Astrocyte (in vitro differentiated cells and primary cell): ENCODE measurements at regions not wholly inside any gene's neighbourhood (a gene's known extent, or its start where the extent isn't known, plus 50 kb on each side); places are given as distances from the start of the nearest gene placed in this dataset.

Experiments used
- DNase-seq: peaks from one replicate; pipeline ENCODE4 v3.0.0-alpha.2; 2010; ENCODE audit warnings: low read depth
- FAIRE-seq: peaks from 2 replicates; lab custom pipeline; 2011; peaks lifted over from hg19 to GRCh38; lab: Jason Lieb, UNC
- H2AFZ ChIP-seq: 2 replicates; pipeline ENCODE4 v1.6.0; 2012; ENCODE audit warnings: low read depth, low read length, inconsistent platforms
- H3K27ac ChIP-seq: 2 replicates; pipeline ENCODE4 v1.5.1; 2011; ENCODE audit warnings: low read depth, low read length, inconsistent platforms
- H3K27me3 ChIP-seq: 2 replicates; pipeline ENCODE4 v1.6.0; 2011; ENCODE audit warnings: low read length, inconsistent platforms; ENCODE audit not compliant: insufficient read depth
- H3K36me3 ChIP-seq: 2 replicates; pipeline ENCODE4 v1.5.1; 2011; ENCODE audit warnings: low read length, inconsistent platforms; ENCODE audit not compliant: insufficient read depth
- H3K4me1 ChIP-seq: 2 replicates; pipeline ENCODE4 v1.5.1; 2011; ENCODE audit warnings: low read length, inconsistent platforms; ENCODE audit not compliant: insufficient read depth
- H3K4me2 ChIP-seq: 2 replicates; pipeline ENCODE4 v1.6.0; 2012; ENCODE audit warnings: low read length, inconsistent platforms
- H3K4me3 ChIP-seq: 2 replicates; pipeline ENCODE4 v1.5.1; 2011; ENCODE audit warnings: low read depth, mild to moderate bottlenecking, low read length, inconsistent platforms; ENCODE audit not compliant: insufficient read depth
- H3K79me2 ChIP-seq: 2 replicates; pipeline ENCODE4 v1.6.0; 2012; ENCODE audit warnings: mild to moderate bottlenecking, low read length, inconsistent platforms; ENCODE audit not compliant: insufficient read depth
- H3K9ac ChIP-seq: 2 replicates; pipeline ENCODE4 v1.6.0; 2012; ENCODE audit warnings: mild to moderate bottlenecking, low read length, inconsistent platforms
- H3K9me3 ChIP-seq: 2 replicates; pipeline ENCODE4 v1.5.1; 2012; ENCODE audit warnings: low read depth, mild to moderate bottlenecking, low read length, inconsistent platforms; ENCODE audit not compliant: insufficient read depth
- H4K20me1 ChIP-seq: 2 replicates; pipeline ENCODE4 v1.6.0; 2012; ENCODE audit warnings: low read length, inconsistent platforms; ENCODE audit not compliant: insufficient read depth
- H3K27ac Mint-ChIP-seq: one replicate; pipeline ENCODE4 v1.8.0; 2021; ENCODE audit warnings: mild to moderate bottlenecking, mixed read lengths; ENCODE audit not compliant: unreplicated experiment
- H3K27me3 Mint-ChIP-seq: one replicate; pipeline ENCODE4 v1.8.0; 2021; ENCODE audit warnings: low read depth, mixed read lengths; ENCODE audit not compliant: unreplicated experiment
- H3K36me3 Mint-ChIP-seq: one replicate; pipeline ENCODE4 v1.8.0; 2021; ENCODE audit warnings: low read depth, mixed read lengths; ENCODE audit not compliant: unreplicated experiment
- H3K4me1 Mint-ChIP-seq: one replicate; pipeline ENCODE4 v1.8.0; 2021; ENCODE audit warnings: low read depth, mixed read lengths; ENCODE audit not compliant: unreplicated experiment
- H3K4me3 Mint-ChIP-seq: one replicate; pipeline ENCODE4 v1.8.0; 2021; ENCODE audit warnings: mild to moderate bottlenecking, moderate library complexity, mixed read lengths; ENCODE audit not compliant: unreplicated experiment
- H3K9me3 Mint-ChIP-seq: one replicate; pipeline ENCODE4 v1.8.0; 2021; ENCODE audit warnings: mild to moderate bottlenecking, mixed read lengths; ENCODE audit not compliant: unreplicated experiment
- EZH2 ChIP-seq: IDR thresholded peaks from 2 replicates; pipeline ENCODE4 v1.6.1; 2012; ENCODE audit warnings: mild to moderate bottlenecking, low read length, inconsistent platforms; ENCODE audit not compliant: insufficient read depth
- TF ChIP-seq, protein P1 (sequence below): IDR thresholded peaks from 2 replicates; pipeline ENCODE4 v1.5.1; 2011; ENCODE audit warnings: low read depth, mild to moderate bottlenecking, inconsistent platforms, low read length, moderate library complexity; ENCODE audit not compliant: insufficient read depth

GRCh38 chr6:131349199-131349598 is 213.9 kb downstream of the AKAP7 start:
- DNase-seq = no peak
- H3K27ac ChIP-seq = no peak overlapping the region
- Mint-ChIP-seq H3K36me3 (no peaks in the 10 kb centered on the region), H3K27ac (no peak overlapping the region), H3K4me3 (no peak overlapping the region), H3K4me1 (peaks cover 1% of the 10 kb centered on the region), H3K27me3 (peaks cover 6% of the 10 kb centered on the region), H3K9me3 (no peaks in the 10 kb centered on the region)
- no peak overlapping the region for H2AFZ ChIP-seq
- no peaks in the 10 kb centered on the region for H3K27me3 ChIP-seq
- H3K36me3 ChIP-seq = no peaks in the 10 kb centered on the region
- no peak overlapping the region for H3K4me2 ChIP-seq
- FAIRE-seq = no peak
- H3K9me3 ChIP-seq = no peaks in the 10 kb centered on the region
- no peak overlapping the region for H3K4me3 ChIP-seq
- TF ChIP-seq EZH2 = no peak
- TF ChIP-seq, protein P1, sequence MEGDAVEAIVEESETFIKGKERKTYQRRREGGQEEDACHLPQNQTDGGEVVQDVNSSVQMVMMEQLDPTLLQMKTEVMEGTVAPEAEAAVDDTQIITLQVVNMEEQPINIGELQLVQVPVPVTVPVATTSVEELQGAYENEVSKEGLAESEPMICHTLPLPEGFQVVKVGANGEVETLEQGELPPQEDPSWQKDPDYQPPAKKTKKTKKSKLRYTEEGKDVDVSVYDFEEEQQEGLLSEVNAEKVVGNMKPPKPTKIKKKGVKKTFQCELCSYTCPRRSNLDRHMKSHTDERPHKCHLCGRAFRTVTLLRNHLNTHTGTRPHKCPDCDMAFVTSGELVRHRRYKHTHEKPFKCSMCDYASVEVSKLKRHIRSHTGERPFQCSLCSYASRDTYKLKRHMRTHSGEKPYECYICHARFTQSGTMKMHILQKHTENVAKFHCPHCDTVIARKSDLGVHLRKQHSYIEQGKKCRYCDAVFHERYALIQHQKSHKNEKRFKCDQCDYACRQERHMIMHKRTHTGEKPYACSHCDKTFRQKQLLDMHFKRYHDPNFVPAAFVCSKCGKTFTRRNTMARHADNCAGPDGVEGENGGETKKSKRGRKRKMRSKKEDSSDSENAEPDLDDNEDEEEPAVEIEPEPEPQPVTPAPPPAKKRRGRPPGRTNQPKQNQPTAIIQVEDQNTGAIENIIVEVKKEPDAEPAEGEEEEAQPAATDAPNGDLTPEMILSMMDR = no peak
- H3K79me2 ChIP-seq = no peaks in the 10 kb centered on the region
- no peaks in the 10 kb centered on the region for H3K4me1 ChIP-seq
- H4K20me1 ChIP-seq = no peaks in the 10 kb centered on the region
- H3K9ac ChIP-seq = no peak overlapping the region

DNA sequence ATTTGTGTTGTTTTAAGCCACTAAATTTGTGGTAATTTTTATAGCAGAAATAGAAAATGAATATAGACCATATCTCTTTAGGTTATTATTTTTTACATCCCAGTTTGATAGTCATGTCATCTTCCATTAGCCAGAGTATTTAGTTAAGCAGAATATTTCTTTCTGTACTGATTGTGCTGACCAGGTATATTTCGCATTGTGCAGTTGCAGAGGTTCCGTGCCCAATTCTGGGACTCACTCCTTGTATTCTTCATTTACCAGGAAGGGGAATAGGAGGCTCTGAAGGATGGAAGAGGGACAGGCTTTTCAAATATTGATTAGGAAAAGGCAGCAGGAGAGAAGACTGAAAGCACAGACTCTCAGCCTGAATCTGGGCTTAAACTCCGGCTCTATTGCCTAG is 217.8 kb downstream of the AKAP7 start:
- Mint-ChIP-seq H3K4me1 (peaks cover 1% of the 10 kb centered on the region), H3K27ac (no peak overlapping the region), H3K36me3 (no peaks in the 10 kb centered on the region), H3K27me3 (peaks cover 6% of the 10 kb centered on the region), H3K9me3 (no peaks in the 10 kb centered on the region), H3K4me3 (no peak overlapping the region)
- FAIRE-seq (no peak), DNase-seq (no peak)
- Histone ChIP-seq H3K79me2 (no peaks in the 10 kb centered on the region), H3K4me2 (no peak overlapping the region), H2AFZ (no peak overlapping the region), H3K9me3 (no peaks in the 10 kb centered on the region), H4K20me1 (no peaks in the 10 kb centered on the region), H3K4me1 (no peaks in the 10 kb centered on the region), H3K27ac (no peak overlapping the region), H3K9ac (no peak overlapping the region), H3K27me3 (no peaks in the 10 kb centered on the region), H3K36me3 (no peaks in the 10 kb centered on the region), H3K4me3 (no peak overlapping the region)
- TF ChIP-seq EZH2 = no peak
- TF ChIP-seq, protein P1 = no peak

- Histone ChIP-seq H3K27me3 (no peaks in the 10 kb centered on the region), H3K9ac (no peak overlapping the region), H3K36me3 (no peaks in the 10 kb centered on the region), H2AFZ (no peak overlapping the region), H3K4me1 (no peaks in the 10 kb centered on the region), H3K79me2 (no peaks in the 10 kb centered on the region), H3K9me3 (no peaks in the 10 kb centered on the region), H4K20me1 (no peaks in the 10 kb centered on the region), H3K4me3 (no peak overlapping the region), H3K27ac (no peak overlapping the region), H3K4me2 (no peak overlapping the region)
- no peak for FAIRE-seq
- no peak for DNase-seq
- Mint-ChIP-seq H3K4me3 (no peak overlapping the region), H3K27ac (no peak overlapping the region), H3K27me3 (no peaks in the 10 kb centered on the region), H3K36me3 (no peaks in the 10 kb centered on the region), H3K4me1 (peaks cover 1% of the 10 kb centered on the region), H3K9me3 (no peaks in the 10 kb centered on the region)
- no peak for TF ChIP-seq EZH2
- TF ChIP-seq, protein P1 = no peak
These were observed 218.6 kb downstream of the AKAP7 start for GRCh38 chr6:131353876-131354275.
